ENCODE measurements at regions not wholly inside any gene's neighbourhood (a gene's known extent, or its start where the extent isn't known, plus 50 kb on each side); places are given as distances from the start of the nearest gene placed in this dataset.

- DNase-seq (ENCODE audit: low read depth in 2 of 2) = no peak
These were observed 152.9 kb downstream of the RPS24 start for GRCh38 chr10:78186572-78186971.

GRCh38 chr10:78187371-78187770 lies 153.7 kb downstream of the RPS24 start:
- DNase-seq (ENCODE audit: low read depth in 2 of 2) = no peak

DNA sequence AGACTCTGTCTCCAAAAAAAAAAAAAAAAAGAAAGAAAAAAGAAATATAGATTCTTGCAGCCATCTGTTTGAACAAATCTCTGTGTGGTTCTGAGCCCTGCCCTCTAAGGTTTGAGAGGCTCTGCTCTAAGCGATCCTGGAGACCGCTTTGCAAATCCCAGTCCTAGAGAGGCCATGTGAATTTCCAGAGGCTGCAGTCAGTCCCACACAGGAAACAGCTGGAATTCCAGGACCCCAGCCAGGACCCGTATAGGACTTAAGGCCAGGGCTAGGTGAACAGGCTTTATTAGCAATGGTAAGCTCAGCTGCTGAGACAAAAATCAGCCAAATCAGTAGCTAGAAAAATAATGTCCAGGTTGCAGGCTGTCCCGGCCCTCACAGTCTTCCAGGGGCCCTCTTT lies 154.8 kb downstream of the RPS24 start:
- DNase-seq (ENCODE audit: low read depth in 2 of 2) = no peak

DNA sequence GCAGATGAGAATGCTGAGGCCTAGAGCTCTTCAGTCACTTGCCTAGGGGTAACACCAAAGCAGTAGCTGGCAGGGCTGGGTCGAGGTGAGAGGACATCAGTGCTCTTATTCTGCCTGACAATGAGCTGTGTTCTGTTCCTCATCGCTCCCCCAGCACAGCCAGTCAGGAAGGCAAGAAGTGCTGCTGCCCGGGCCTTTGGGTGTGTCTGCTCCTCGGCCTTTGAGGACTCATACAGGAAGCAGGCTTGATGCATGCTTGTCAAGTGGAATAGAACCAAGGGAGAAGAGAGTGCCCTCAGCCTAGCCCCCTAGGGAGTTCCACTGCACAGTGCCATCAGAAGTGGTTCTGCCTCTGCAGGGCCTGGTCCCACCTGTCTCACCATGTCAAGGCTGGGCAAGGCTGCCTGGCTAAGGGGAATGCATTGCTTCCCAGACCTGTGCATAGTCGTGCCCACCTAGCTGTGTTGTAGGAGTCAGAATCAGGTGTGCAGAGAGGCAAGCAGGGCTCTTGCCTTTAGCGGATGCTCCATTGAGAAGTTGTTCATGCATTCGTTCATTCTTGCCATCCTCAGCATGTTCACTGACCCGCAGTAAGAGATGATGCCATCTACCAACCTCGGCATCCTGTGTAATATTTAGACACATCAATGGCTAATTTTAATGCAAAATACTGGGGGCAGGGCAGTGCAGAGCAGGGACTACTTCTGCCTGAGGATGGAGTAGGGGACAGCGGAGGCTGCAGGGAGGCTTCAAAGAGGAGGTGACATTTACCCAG lies 156.6 kb downstream of the RPS24 start:
- DNase-seq (ENCODE audit: low read depth in 2 of 2) = no peak

DNA sequence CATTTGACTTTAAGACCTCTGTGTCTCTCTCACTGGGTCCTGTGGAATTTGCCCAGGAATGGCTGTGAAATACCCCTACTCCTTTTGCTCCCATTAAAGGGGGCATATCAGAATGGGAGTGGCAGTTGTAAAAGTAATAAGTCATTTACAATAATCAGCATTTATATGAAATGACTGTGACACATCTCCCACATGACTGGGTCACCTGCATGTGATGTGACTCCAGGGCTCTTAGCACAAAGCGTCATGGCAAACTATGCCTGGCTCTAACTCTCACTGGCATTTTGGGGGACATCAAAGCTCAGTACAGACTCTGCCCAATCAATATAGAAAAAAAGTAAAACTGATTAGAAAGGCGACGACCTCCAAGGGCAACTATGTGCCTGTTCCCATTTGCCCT lies 157.6 kb downstream of the RPS24 start:
- no peak for DNase-seq (ENCODE audit: low read depth in 2 of 2)

DNA sequence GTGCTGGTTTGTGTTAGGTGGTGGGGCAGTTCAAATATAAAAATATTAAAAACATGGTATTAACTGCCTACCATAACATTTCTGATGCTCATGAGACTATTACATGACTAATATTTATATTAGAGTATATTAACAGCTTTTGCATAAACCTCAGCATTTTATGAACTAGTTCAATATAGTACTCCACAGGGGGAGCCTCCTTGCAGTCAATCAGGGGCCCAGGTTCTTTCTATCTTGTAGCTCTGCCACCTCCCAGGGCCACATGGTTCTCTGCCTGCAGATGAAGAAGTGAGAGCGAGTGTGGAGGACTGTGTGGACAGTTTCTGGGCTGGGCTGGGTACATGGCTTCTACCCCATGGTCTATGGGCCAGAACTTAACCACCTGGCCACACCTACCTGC lies 159.5 kb downstream of the RPS24 start:
- DNase-seq (ENCODE audit: low read depth in 2 of 2) = no peak

DNA sequence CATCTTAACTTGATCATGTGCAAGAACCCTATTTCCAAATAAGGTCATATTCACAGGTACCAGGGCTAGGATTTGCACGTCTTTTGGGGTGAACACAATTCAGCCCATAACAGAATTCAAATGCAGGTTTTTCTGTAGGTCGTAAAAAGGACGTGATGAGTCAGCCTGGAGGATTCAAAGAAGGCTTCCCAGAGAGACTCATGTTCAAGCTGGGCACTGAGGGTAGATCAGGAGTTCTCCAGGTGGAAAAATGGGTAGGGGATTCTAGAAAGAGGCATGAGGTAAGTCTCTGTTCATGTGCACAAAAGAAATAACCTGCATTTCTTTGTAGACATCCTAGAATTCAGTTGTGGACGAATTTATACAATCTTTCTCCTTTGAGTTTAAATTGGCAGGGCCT lies 160.4 kb downstream of the RPS24 start:
- no peak for DNase-seq (ENCODE audit: low read depth in 2 of 2)

DNA sequence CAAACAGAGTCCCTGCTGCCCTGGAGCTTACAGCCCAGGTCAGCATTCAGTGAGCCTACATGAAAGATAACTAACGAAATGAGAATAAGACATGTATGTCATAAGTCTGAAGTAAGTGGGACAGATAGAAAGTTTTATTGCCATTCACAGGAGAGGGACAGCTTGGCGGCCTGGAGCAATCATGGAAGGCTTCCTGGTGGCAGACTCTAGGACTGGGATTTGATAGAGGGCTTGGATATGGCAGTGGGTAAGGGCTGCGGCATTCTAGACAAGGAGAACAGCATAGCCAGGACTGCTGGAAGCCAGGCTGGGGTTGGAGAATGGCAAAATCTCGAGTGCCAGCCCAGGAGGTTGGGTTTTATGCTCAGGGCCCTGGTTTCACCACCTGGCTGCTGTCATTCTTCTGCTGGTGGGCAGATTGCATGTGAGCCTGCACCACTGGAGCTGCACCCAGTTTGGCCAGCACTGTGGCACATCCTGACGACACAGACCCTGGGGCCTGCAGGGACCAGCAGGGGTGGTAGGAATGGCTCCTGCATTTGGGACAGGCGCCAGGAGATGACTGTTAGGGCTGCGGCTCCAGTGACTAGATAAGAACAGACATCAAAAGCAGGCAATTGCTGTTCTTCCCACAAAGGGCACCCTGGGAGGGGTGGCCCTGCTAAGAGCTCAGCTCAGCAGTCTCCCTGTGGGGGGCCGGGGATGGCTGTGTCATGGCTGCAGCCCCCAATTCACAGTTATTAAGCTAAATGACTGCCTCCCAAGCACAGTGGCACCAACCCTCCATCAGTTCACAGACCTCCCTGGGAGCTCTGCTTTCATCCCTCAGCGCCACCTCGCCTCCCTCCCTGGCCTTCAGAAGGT lies 161.1 kb downstream of the RPS24 start:
- no peak for DNase-seq (ENCODE audit: low read depth in 2 of 2)

DNA sequence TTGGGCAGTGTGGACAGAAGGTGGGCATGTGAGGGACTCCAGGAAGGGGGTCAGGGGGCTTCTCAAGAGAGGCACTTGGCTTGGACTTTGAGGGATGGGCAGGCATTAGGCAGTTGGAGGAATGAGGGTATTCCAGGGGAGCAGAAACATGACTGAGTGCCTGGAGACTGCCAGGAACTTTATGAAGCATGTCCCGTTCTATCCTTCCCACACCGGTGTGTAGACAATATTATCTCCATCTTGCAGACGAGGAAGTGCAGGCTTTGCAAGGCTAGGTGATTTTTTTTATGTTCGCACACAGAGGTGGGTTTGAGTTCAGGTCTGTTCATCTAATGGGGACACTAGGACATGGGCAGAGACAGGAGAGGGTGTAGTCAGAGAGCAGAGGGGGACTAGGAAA lies 162.7 kb downstream of the RPS24 start:
- DNase-seq (ENCODE audit: low read depth in 2 of 2) = no peak

- DNase-seq (ENCODE audit: low read depth in 2 of 2) = no peak
These were observed 163.3 kb downstream of the RPS24 start for GRCh38 chr10:78196964-78197363.

- no peak for DNase-seq (ENCODE audit: low read depth in 2 of 2)
These were observed 164.1 kb downstream of the RPS24 start for GRCh38 chr10:78197628-78198272.

- DNase-seq (ENCODE audit: low read depth in 2 of 2) = no peak
These were observed 165.5 kb downstream of the RPS24 start for GRCh38 chr10:78199005-78199725.

- no peak for DNase-seq (ENCODE audit: low read depth in 2 of 2)
These were observed 166.1 kb downstream of the RPS24 start for GRCh38 chr10:78199759-78200158.

- DNase-seq (ENCODE audit: low read depth in 2 of 2) = no peak
These were observed 167.0 kb downstream of the RPS24 start for GRCh38 chr10:78200686-78201085.

DNA sequence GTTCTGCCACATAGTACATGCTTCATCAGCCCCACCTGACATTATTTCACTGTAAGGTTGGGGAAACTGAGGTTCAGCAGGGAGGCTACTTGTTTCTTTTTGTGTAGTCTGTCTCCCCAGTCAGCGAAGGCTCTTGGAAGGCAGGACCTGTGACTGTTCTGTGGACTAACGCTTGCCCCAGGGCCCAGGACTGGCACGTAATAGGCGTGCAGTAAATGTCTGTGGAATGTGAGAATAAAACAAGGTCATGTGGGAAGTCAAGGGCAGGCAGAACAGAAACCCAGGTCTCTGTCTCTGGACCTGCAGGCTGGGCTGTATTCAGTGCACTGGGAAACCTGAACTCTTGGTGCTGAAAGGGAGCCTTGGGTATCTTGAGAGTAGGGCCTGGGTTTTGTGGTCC lies 168.7 kb downstream of the RPS24 start:
- DNase-seq (ENCODE audit: low read depth in 2 of 2) = no peak

DNA sequence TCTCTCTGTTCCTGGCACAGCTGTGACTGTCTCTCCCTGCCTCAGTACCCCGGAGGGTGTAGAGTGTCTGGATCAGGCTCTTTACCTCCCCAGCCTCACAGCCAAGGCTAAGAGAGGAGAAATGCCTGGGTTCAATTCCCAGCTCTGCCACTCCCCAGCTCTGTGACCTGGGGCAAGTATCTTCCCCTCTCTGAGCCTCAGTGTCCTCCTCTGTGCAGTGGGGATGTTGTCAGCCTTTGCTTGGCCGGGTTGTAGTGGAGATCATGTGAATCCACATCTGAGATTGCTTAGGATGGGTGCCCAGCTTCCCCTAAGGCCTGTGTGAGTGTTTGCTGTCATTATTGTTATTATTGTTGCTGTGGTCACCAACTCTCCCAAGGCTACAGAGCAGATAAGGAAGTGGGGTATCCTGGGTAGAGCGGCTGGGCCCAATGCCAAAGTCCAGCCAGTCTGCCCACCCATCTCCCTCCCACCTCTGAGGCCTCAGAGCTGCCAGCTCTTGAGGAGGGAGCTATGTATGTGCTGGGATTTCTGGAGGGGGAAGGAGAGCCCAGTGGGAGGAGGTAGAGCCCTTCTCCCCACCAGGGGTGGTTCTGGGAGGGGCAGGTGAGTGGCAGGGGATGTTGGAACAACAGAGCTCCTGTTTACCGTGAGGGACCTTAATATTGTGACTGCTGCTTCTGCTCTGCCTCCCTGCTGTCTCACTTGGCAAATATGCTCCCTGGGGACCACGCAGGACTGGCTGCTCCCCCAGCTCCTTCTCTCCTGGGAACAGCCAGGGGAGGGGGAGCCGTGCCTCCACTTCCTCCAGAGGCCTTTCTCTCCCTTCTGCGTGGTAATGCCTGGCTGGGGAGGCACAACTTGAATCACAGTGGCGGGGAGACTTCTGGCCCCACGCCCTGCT lies 170.5 kb downstream of the RPS24 start:
- DNase-seq (ENCODE audit: low read depth in 2 of 2) = no peak

DNA sequence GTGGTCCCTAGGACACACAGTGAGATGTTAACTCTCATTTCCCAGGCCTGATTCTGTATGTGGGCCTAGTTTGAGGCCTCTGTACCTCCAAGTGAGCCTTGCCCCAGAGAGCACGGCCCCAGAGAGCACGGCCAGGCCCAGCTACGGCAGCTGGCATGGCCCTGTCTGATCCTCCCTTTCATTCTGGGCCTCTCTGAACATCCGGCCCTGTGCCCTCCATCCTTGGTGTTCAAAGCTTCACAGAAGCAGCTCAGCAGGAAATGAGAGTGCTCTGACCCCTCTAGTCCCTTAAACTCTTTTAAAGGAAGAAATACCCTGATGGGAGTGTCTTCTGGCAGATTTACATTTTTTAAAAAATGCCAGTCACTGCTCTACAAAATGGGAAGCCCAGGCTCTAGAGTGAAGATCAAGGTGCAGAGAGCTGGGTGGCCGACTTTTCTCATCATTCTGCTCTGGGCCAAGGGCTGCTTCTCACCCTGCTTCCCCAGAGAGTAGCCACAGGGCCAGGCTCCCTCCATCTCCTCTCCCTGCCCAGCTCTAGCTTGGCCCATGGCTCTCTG lies 171.9 kb downstream of the RPS24 start:
- DNase-seq (ENCODE audit: low read depth in 2 of 2) = no peak

DNA sequence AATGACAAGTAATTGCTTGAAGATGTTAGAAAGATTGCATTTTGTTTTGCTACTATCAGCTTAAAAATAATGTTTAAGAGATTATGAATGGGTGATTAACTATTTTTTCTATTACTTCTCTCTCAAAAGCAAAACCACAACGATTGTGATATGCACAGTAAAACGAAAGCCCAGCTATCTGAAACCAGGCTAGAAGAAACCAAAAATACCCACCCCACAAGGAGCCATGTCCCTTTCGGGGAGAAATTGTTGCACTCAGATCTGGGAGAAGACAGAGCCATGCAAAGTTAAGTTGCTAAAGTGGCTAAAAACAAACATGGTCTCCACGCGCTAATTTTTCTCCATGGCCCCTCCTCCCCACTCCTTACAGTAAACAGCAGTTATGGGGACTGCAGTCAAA lies 173.6 kb downstream of the RPS24 start:
- no peak for DNase-seq (ENCODE audit: low read depth in 2 of 2)

GRCh38 chr10:78207776-78208175 lies 174.1 kb downstream of the RPS24 start:
- no peak for DNase-seq (ENCODE audit: low read depth in 2 of 2)

GRCh38 chr10:78209970-78210369 lies 176.3 kb downstream of the RPS24 start:
- DNase-seq (ENCODE audit: low read depth in 2 of 2) = no peak

GRCh38 chr10:78210548-78210947 lies 176.9 kb downstream of the RPS24 start:
- DNase-seq (ENCODE audit: low read depth in 2 of 2) = no peak

Measured in stimulated activated CD8-positive, alpha-beta memory T cell treated with anti-CD3 and anti-CD28 coated beads, Interleukin-7, amount 100 ng/mL, for 1 hour (primary cell).